K562 (cell line): ENCODE measurements at regions not wholly inside any gene's neighbourhood (a gene's known extent, or its start where the extent isn't known, plus 50 kb on each side); places are given as distances from the start of the nearest gene placed in this dataset.

Source experiments
- ATAC-seq: fragments of 200-7000 bp; cut with Tn5 transposase; 3 replicates; pipeline ENCODE4 v1.9.1; 2020; ENCODE audit warnings: moderate library complexity
- BruUV-seq: library from RNA; stranded (reverse); fragments of 400-500 nt; replicated peaks from 2 replicates; lab custom pipeline; 2021; lab: Mats Ljungman, UMichigan
- CTCF ChIA-PET: fragments of 300-600 bp; formaldehyde crosslinking; extraction: SDS; loops from one replicate; lab custom pipeline; 2021; ENCODE audit warnings: low intra/inter-chr PET ratio; lab: Yijun Ruan, JAX
- POLR2A ChIA-PET: fragments of 300-600, 350-650 bp; sonication (Branson Sonifier 250); formaldehyde crosslinking; extraction: SDS; loops from one replicate; lab custom pipeline; 2021; ENCODE audit warnings: antibody characterized with exemption, inconsistent platforms; lab: Yijun Ruan, JAX
- DNase-seq, 4 experiments: peaks; one replicate each; pipeline versions ENCODE4 v3.0.0 to v3.0.0-alpha.2; 2011 to 2018; ENCODE audit warnings: low spot score in 3 of 4, mixed read lengths in 3 of 4; ENCODE audit errors: extremely low read depth in 1 of 4
- FAIRE-seq: peaks from 2 replicates; lab custom pipeline; 2011; peaks lifted over from hg19 to GRCh38; lab: Jason Lieb, UNC
- H2AFZ ChIP-seq: 2 replicates; pipeline ENCODE4 v1.6.0; 2011; ENCODE audit warnings: low read depth, low read length, control low read depth, inconsistent platforms
- H3K27ac ChIP-seq: fragments of 200-600 bp; 3 replicates; pipeline ENCODE4 v1.8.0; 2011; ENCODE audit warnings: low read depth, mild to moderate bottlenecking, control low read depth, inconsistent platforms, low read length, moderate library complexity, mixed read lengths; ENCODE audit errors: extremely low read depth
- H3K27me3 ChIP-seq, 2 experiments: fragments of 300-600 bp in 1 of 2; 2 replicates in 1 of 2; 3 replicates in 1 of 2; pipeline versions ENCODE4 v1.6.0 to v1.8.0; 2011; ENCODE audit warnings: inconsistent platforms in 2 of 2, low read length in 2 of 2, mild to moderate bottlenecking in 1 of 2, mixed read lengths in 1 of 2, moderate library complexity in 1 of 2; ENCODE audit not compliant: control insufficient read depth in 2 of 2, insufficient read depth in 2 of 2
- H3K36me3 ChIP-seq: fragments of 300-600 bp; 3 replicates; pipeline ENCODE4 v1.8.0; 2011; ENCODE audit warnings: mild to moderate bottlenecking, low read length, inconsistent platforms; ENCODE audit not compliant: control insufficient read depth, insufficient read depth
- H3K4me1 ChIP-seq, 2 experiments: fragments of 200-600 bp in 1 of 2; replicated peaks in 1 of 2; 2 replicates in 1 of 2; 3 replicates in 1 of 2; pipeline versions ENCODE4 v1.5.1 to v1.8.0; 2011; ENCODE audit warnings: inconsistent platforms in 2 of 2, low read length in 2 of 2, mild to moderate bottlenecking in 1 of 2, mixed read lengths in 1 of 2, moderate library complexity in 1 of 2; ENCODE audit not compliant: control insufficient read depth in 2 of 2, insufficient read depth in 2 of 2
- H3K4me2 ChIP-seq: 2 replicates; pipeline ENCODE4 v1.6.1; 2011; ENCODE audit warnings: low read length, control low read depth, inconsistent platforms, mixed read lengths; ENCODE audit not compliant: insufficient read depth
- H3K4me3 ChIP-seq: fragments of 200-600 bp; sonication (generic), shearing (Covaris generic); 2 replicates; pipeline ENCODE4 v1.5.1; 2016; ENCODE audit warnings: control low read depth, inconsistent platforms
- H3K79me2 ChIP-seq: fragments of 200-600 bp; 3 replicates; pipeline ENCODE4 v1.8.0; 2011; ENCODE audit warnings: low read length, inconsistent platforms; ENCODE audit not compliant: control insufficient read depth, insufficient read depth
- H3K9ac ChIP-seq, 2 experiments: 2 replicates each; pipeline versions ENCODE4 v1.6.0 to v1.6.1; 2011; ENCODE audit warnings: low read depth in 2 of 2, low read length in 2 of 2, control low read depth in 1 of 2, inconsistent platforms in 1 of 2, mild to moderate bottlenecking in 1 of 2, mixed read lengths in 1 of 2; ENCODE audit not compliant: insufficient read depth in 1 of 2
- H3K9me1 ChIP-seq: one replicate; pipeline ENCODE4 v1.6.0; 2011; ENCODE audit warnings: inconsistent platforms, mild to moderate bottlenecking, low read length, moderate library complexity; ENCODE audit not compliant: control insufficient read depth, insufficient read depth
- H3K9me3 ChIP-seq: replicated peaks from 2 replicates; pipeline ENCODE4 v1.5.1; 2011; ENCODE audit warnings: low read depth, low read length, inconsistent platforms; ENCODE audit not compliant: control insufficient read depth, insufficient read depth
- H4K20me1 ChIP-seq: replicated peaks from 2 replicates; pipeline ENCODE4 v1.6.1; 2011; ENCODE audit warnings: low read length, inconsistent platforms, mixed read lengths; ENCODE audit not compliant: control insufficient read depth, insufficient read depth
- ARID3A ChIP-seq: IDR thresholded peaks from 2 replicates; pipeline ENCODE4 v1.6.1; 2012; ENCODE audit warnings: low read depth, low read length, improper control_type of control experiment, borderline replicate concordance
- CTCFL ChIP-seq: IDR thresholded peaks from 2 replicates; pipeline ENCODE4 v1.6.1; 2011; ENCODE audit warnings: borderline replicate concordance, low read depth, mild to moderate bottlenecking, moderate library complexity, low read length; ENCODE audit not compliant: insufficient read depth, poor library complexity, severe bottlenecking
- DNMT1 ChIP-seq: fragments of 450-650 bp; IDR thresholded peaks from 2 replicates; pipeline ENCODE4 v1.6.1; 2016; ENCODE audit warnings: antibody characterized with exemption, mild to moderate bottlenecking
- GATAD2A ChIP-seq: fragments of 450-650 bp; IDR thresholded peaks from 2 replicates; pipeline ENCODE4 v1.6.1; 2017
- HES1 ChIP-seq: fragments of 450-650 bp; IDR thresholded peaks from 2 replicates; pipeline ENCODE4 v1.6.1; 2016; ENCODE audit warnings: low read depth, mild to moderate bottlenecking, moderate library complexity
- HMG20A ChIP-seq: fragments of 450-650 bp; formaldehyde crosslinking; conservative IDR thresholded peaks from 2 replicates; pipeline ENCODE4 v1.4.0; 2020; ENCODE audit warnings: mild to moderate bottlenecking, mixed read lengths
- KDM1A ChIP-seq, 2 experiments: fragments of 450-650 bp; IDR thresholded peaks; 2 replicates each; pipeline ENCODE4 v1.6.1; 2016; ENCODE audit warnings: mild to moderate bottlenecking in 2 of 2
- MEF2D ChIP-seq: conservative IDR thresholded peaks from 2 replicates; pipeline ENCODE4 v1.6.1; 2016; ENCODE audit warnings: low read depth, missing genetic modification characterization, missing compliant biosample characterization
- NFIX ChIP-seq: fragments of 250-450 bp; sonication (Bioruptor Pico); IDR thresholded peaks from 2 replicates; pipeline ENCODE4 v1.4.0; 2020; ENCODE audit warnings: low read depth, mild to moderate bottlenecking, moderate library complexity
- PTTG1 ChIP-seq: fragments of 450-650 bp; IDR thresholded peaks from 2 replicates; pipeline ENCODE4 v1.6.1; 2016; ENCODE audit warnings: low read depth, mild to moderate bottlenecking, missing genetic modification characterization, missing compliant biosample characterization
- RBM22 ChIP-seq: fragments of 200-400 bp; formaldehyde crosslinking; IDR thresholded peaks from 2 replicates; pipeline ENCODE4 v1.6.1; 2018; ENCODE audit warnings: low read length, low read depth; ENCODE audit not compliant: poor library complexity, severe bottlenecking
- SETDB1 ChIP-seq: IDR thresholded peaks from one replicate; pipeline ENCODE4 v1.6.1; 2012; ENCODE audit warnings: low read length, control low read depth, inconsistent platforms
- SMARCA5 ChIP-seq: fragments of 450-650 bp; IDR thresholded peaks from 2 replicates; pipeline ENCODE4 v1.6.1; 2016
- SMARCE1 ChIP-seq: fragments of 450-650 bp; IDR thresholded peaks from 2 replicates; pipeline ENCODE4 v1.7.1; 2016; ENCODE audit warnings: mild to moderate bottlenecking
- SRSF1 ChIP-seq: fragments of 200-400 bp; formaldehyde crosslinking; IDR thresholded peaks from 2 replicates; pipeline ENCODE4 v1.6.1; 2017; ENCODE audit warnings: mild to moderate bottlenecking, low read depth, low read length, moderate library complexity
- ZBTB26 ChIP-seq: fragments of 450-650 bp; formaldehyde crosslinking; IDR thresholded peaks from 2 replicates; pipeline ENCODE4 v1.4.0; 2022; ENCODE audit warnings: missing genetic modification characterization
- ZKSCAN1 ChIP-seq: fragments of 150-350 bp; IDR thresholded peaks from 2 replicates; pipeline ENCODE4 v1.6.1; 2016; ENCODE audit warnings: low read depth, low read length
- ZNF41 ChIP-seq: fragments of 250-450 bp; sonication (Bioruptor Pico); conservative IDR thresholded peaks from 2 replicates; pipeline ENCODE4 v1.4.0; 2020; ENCODE audit warnings: mild to moderate bottlenecking
- WGBS: fragments of 100-300 bp; shearing (Covaris generic); methylation state at CpG from one replicate; pipeline ENCODE4 v1.1.6; 2016; ENCODE audit warnings: low coverage, mixed read lengths; ENCODE audit not compliant: insufficient coverage; ENCODE audit errors: missing lambda C conversion rate; 5-methylcytosine and 5-hydroxymethylcytosine counted together
- in situ Hi-C: fragments of 300-500 bp; cut with MboI; formaldehyde crosslinking; loops from 4 replicates; pipeline ENCODE4 v1.15.0; 2018; ENCODE audit warnings: inconsistent platforms, mixed read lengths
- intact Hi-C: fragments of 100-400 bp; cut with micrococcal nuclease; formaldehyde crosslinking; loops from 2 replicates; pipeline ENCODE4 v1.14.2; 2022

GRCh38 chr20:6941571-6941970 lies 174.1 kb downstream of the BMP2 start:
- WGBS: 0% methylated on average over 2 of the region's 2 CpGs
- Histone ChIP-seq H4K20me1 (no peaks in the 10 kb centered on the region), H3K9me1 (no peaks in the 10 kb centered on the region), H3K79me2 (no peaks in the 10 kb centered on the region), H3K27me3 (no peaks in the 10 kb centered on the region), H2AFZ (no peak overlapping the region)
- FAIRE-seq: no peak
- no peak for ATAC-seq
- intact Hi-C loops: no loop called here
- TF ChIP-seq HES1: no peak
- no peak for TF ChIP-seq NFIX (CRISPR knock-in tag)
- no peak for TF ChIP-seq RBM22
- no peak for TF ChIP-seq ZBTB26 (CRISPR knock-in tag)
- TF ChIP-seq GATAD2A: no peak
- no peak for TF ChIP-seq SMARCA5
- no peak for TF ChIP-seq ZNF41 (CRISPR knock-in tag)
- TF ChIP-seq SMARCE1: no peak
- no peak for TF ChIP-seq KDM1A (IDR thresholded peaks at IDR 0.05)
- TF ChIP-seq ZKSCAN1: no peak
- TF ChIP-seq PTTG1 (tag): no peak
- TF ChIP-seq SRSF1: no peak
- TF ChIP-seq CTCFL: no peak
- no peak for TF ChIP-seq ARID3A
- no peak for TF ChIP-seq SETDB1
- no peak for TF ChIP-seq HMG20A
- TF ChIP-seq DNMT1: no peak
- no peak for TF ChIP-seq MEF2D (tag)
- TF ChIP-seq, all 486 proteins: peak for 0
- BruUV-seq: no TSS peak
- CTCF ChIA-PET: no interaction called here
- Histone ChIP-seq H3K36me3 (no peaks in the 10 kb centered on the region), H3K4me3 (no peak overlapping the region), H3K4me2 (no peak overlapping the region), H3K9ac (no peak overlapping the region), H3K27ac (no peak overlapping the region), H3K4me1 (no peaks in the 10 kb centered on the region), H3K9me3 (no peaks in the 10 kb centered on the region)
- POLR2A ChIA-PET: no interaction called here
- DNase-seq: no peak
- in situ Hi-C loops: no loop called here
